Parathyroid adenoma (tissue), 2 donors: ENCODE measurements at regions not wholly inside any gene's neighbourhood (a gene's known extent, or its start where the extent isn't known, plus 50 kb on each side); places are given as distances from the start of the nearest gene placed in this dataset.

Experiments
- H2AFZ ChIP-seq: fragments of 300-600 bp; sonication (generic); one replicate; pipeline ENCODE4 v1.7.0; 2017; ENCODE audit warnings: antibody characterized with exemption, mild to moderate bottlenecking
- H3K27ac ChIP-seq: fragments of 300-600 bp; sonication (generic); one replicate; pipeline ENCODE4 v1.7.0; 2017
- H3K27me3 ChIP-seq: fragments of 300-600 bp; sonication (generic); one replicate; pipeline ENCODE4 v1.7.0; 2017; ENCODE audit warnings: low read length; ENCODE audit not compliant: control insufficient read depth, insufficient read depth
- H3K36me3 ChIP-seq: fragments of 300-600 bp; sonication (generic); one replicate; pipeline ENCODE4 v1.7.0; 2017; ENCODE audit warnings: low read length; ENCODE audit not compliant: control insufficient read depth, insufficient read depth
- H3K4me1 ChIP-seq: fragments of 300-600 bp; sonication (generic); one replicate; pipeline ENCODE4 v1.7.0; 2017; ENCODE audit warnings: control low read depth
- H3K4me2 ChIP-seq: fragments of 300-600 bp; sonication (generic); one replicate; pipeline ENCODE4 v1.7.0; 2017; ENCODE audit warnings: low read length
- H3K4me3 ChIP-seq: fragments of 300-600 bp; sonication (generic); one replicate; pipeline ENCODE4 v1.7.0; 2017; ENCODE audit warnings: low read depth, low read length
- H3K79me2 ChIP-seq: fragments of 300-600 bp; sonication (generic); one replicate; pipeline ENCODE4 v1.7.0; 2017; ENCODE audit warnings: control low read depth
- H3K9ac ChIP-seq: fragments of 300-600 bp; sonication (generic); one replicate; pipeline ENCODE4 v1.7.0; 2017; ENCODE audit warnings: mild to moderate bottlenecking
- H3K9me3 ChIP-seq: fragments of 300-600 bp; sonication (generic); one replicate; pipeline ENCODE4 v1.7.0; 2017; ENCODE audit warnings: low read length; ENCODE audit not compliant: control insufficient read depth
- CTCF ChIP-seq: fragments of 300-600 bp; sonication (generic); IDR thresholded peaks from one replicate; pipeline ENCODE4 v1.7.0; 2017; ENCODE audit warnings: antibody characterized with exemption, mild to moderate bottlenecking
- donor health status: primary hyperparathyroidism.

- no peak overlapping the region for H3K9ac ChIP-seq
- no peak overlapping the region for H3K4me3 ChIP-seq
- no peaks in the 10 kb centered on the region for H3K36me3 ChIP-seq
- H3K27ac ChIP-seq, result no peak overlapping the region
- no peaks in the 10 kb centered on the region for H3K79me2 ChIP-seq
- no peaks in the 10 kb centered on the region for H3K9me3 ChIP-seq
- no peaks in the 10 kb centered on the region for H3K4me1 ChIP-seq
- no peak for TF ChIP-seq CTCF
- no peak overlapping the region for H3K4me2 ChIP-seq
- H3K27me3 ChIP-seq, result no peaks in the 10 kb centered on the region
- H2AFZ ChIP-seq, result no peak overlapping the region
Observed at GRCh38 chr10:71052076-71052660, 160.2 kb upstream of the UNC5B start.

- H3K79me2 ChIP-seq, result no peaks in the 10 kb centered on the region
- no peak for TF ChIP-seq CTCF
- no peaks in the 10 kb centered on the region for H3K4me1 ChIP-seq
- H3K4me2 ChIP-seq, result no peak overlapping the region
- H2AFZ ChIP-seq, result no peak overlapping the region
- no peak overlapping the region for H3K4me3 ChIP-seq
- no peak overlapping the region for H3K9ac ChIP-seq
- H3K27ac ChIP-seq, result no peak overlapping the region
- H3K9me3 ChIP-seq, result no peaks in the 10 kb centered on the region
- H3K36me3 ChIP-seq, result no peaks in the 10 kb centered on the region
- H3K27me3 ChIP-seq, result no peaks in the 10 kb centered on the region
Observed at GRCh38 chr10:71052708-71053107, 159.7 kb upstream of the UNC5B start.

GRCh38 chr10:71053169-71053895 is 159.0 kb upstream of the UNC5B start:
- H3K4me2 ChIP-seq, result no peak overlapping the region

GRCh38 chr10:71058308-71058707 is 154.1 kb upstream of the UNC5B start:
- H3K79me2 ChIP-seq, result no peaks in the 10 kb centered on the region
- no peak overlapping the region for H3K27ac ChIP-seq
- H3K9me3 ChIP-seq, result no peaks in the 10 kb centered on the region
- H2AFZ ChIP-seq, result no peak overlapping the region
- no peaks in the 10 kb centered on the region for H3K4me1 ChIP-seq
- no peak for TF ChIP-seq CTCF
- no peaks in the 10 kb centered on the region for H3K27me3 ChIP-seq
- no peak overlapping the region for H3K4me2 ChIP-seq
- H3K4me3 ChIP-seq, result no peak overlapping the region
- no peak overlapping the region for H3K9ac ChIP-seq
- H3K36me3 ChIP-seq, result no peaks in the 10 kb centered on the region

More at GRCh38 chr10:71053169-71053895, 159.0 kb upstream of the UNC5B start:
- no peaks in the 10 kb centered on the region for H3K36me3 ChIP-seq
- no peak overlapping the region for H3K27ac ChIP-seq
- H3K4me1 ChIP-seq, result no peaks in the 10 kb centered on the region
- TF ChIP-seq CTCF, result no peak
- H3K9ac ChIP-seq, result no peak overlapping the region
- no peak overlapping the region for H2AFZ ChIP-seq
- H3K4me3 ChIP-seq, result no peak overlapping the region
- no peaks in the 10 kb centered on the region for H3K79me2 ChIP-seq
- H3K9me3 ChIP-seq, result no peaks in the 10 kb centered on the region
- H3K27me3 ChIP-seq, result no peaks in the 10 kb centered on the region
